ENCODE measurements at regions not wholly inside any gene's neighbourhood (a gene's known extent, or its start where the extent isn't known, plus 50 kb on each side); places are given as distances from the start of the nearest gene placed in this dataset.

GRCh38 chr3:118337649-118338048, 697.0 kb downstream of the IGSF11 start:
- DNase-seq (ENCODE audit: low read depth) = no peak
- H3K4me3 ChIP-seq (ENCODE audit: low read depth, low read length) = no peak overlapping the region
- TF ChIP-seq CTCF (conservative IDR thresholded peaks at IDR 0.05; ENCODE audit: low read depth, low read length) = no peak

GRCh38 chr3:118347396-118348168, 687.1 kb downstream of the IGSF11 start:
- DNase-seq (ENCODE audit: low read depth) = no peak
- no peak overlapping the region for H3K4me3 ChIP-seq (ENCODE audit: low read depth, low read length)
- TF ChIP-seq CTCF (conservative IDR thresholded peaks at IDR 0.05; ENCODE audit: low read depth, low read length) = no peak

- no peak for TF ChIP-seq CTCF (conservative IDR thresholded peaks at IDR 0.05; ENCODE audit: low read depth, low read length)
- no peak for DNase-seq (ENCODE audit: low read depth)
- H3K4me3 ChIP-seq (ENCODE audit: low read depth, low read length) = no peak overlapping the region
These were observed 686.5 kb downstream of the IGSF11 start for GRCh38 chr3:118348169-118348557.

- no peak overlapping the region for H3K4me3 ChIP-seq (ENCODE audit: low read depth, low read length)
- no peak for DNase-seq (ENCODE audit: low read depth)
- no peak for TF ChIP-seq CTCF (conservative IDR thresholded peaks at IDR 0.05; ENCODE audit: low read depth, low read length)
These were observed 680.1 kb downstream of the IGSF11 start for GRCh38 chr3:118354556-118354955.

GRCh38 chr3:118369892-118370491, 664.7 kb downstream of the IGSF11 start:
- no peak overlapping the region for H3K4me3 ChIP-seq (ENCODE audit: low read depth, low read length)
- no peak for TF ChIP-seq CTCF (conservative IDR thresholded peaks at IDR 0.05; ENCODE audit: low read depth, low read length)
- no peak for DNase-seq (ENCODE audit: low read depth)

GRCh38 chr3:118380576-118380975, 654.1 kb downstream of the IGSF11 start:
- no peak overlapping the region for H3K4me3 ChIP-seq (ENCODE audit: low read depth, low read length)
- DNase-seq (ENCODE audit: low read depth) = no peak
- no peak for TF ChIP-seq CTCF (conservative IDR thresholded peaks at IDR 0.05; ENCODE audit: low read depth, low read length)

GRCh38 chr3:118396491-118396890, 638.2 kb downstream of the IGSF11 start:
- no peak overlapping the region for H3K4me3 ChIP-seq (ENCODE audit: low read depth, low read length)
- DNase-seq (ENCODE audit: low read depth) = no peak
- no peak for TF ChIP-seq CTCF (conservative IDR thresholded peaks at IDR 0.05; ENCODE audit: low read depth, low read length)

Data from epithelial cell of proximal tubule (primary cell).